Breast epithelium (tissue), 4 donors: ENCODE measurements at regions not wholly inside any gene's neighbourhood (a gene's known extent, or its start where the extent isn't known, plus 50 kb on each side); places are given as distances from the start of the nearest gene placed in this dataset.
"Not testable (repeated sequence)": the region's sequence is repeated elsewhere in the genome, so short reads cannot be mapped to it uniquely, and the experiment has no call there.

ENCODE experiments used
- DNase-seq, 2 donors: peaks; one replicate each; pipeline ENCODE4 v3.0.0-alpha.2; 2019; ENCODE audit warnings: low spot score in 2 of 2
- H3K27ac ChIP-seq, 2 donors: fragments of 200-600 bp; sonication (generic) in 1 of 2; one replicate each; pipeline ENCODE4 v1.5.1; 2016 to 2019; ENCODE audit warnings: mild to moderate bottlenecking in 1 of 2
- H3K27me3 ChIP-seq, 2 donors: fragments of 200-600 bp; sonication (generic) in 1 of 2; one replicate each; pipeline versions ENCODE4 v1.5.1 to v1.6.0; 2017 to 2019; ENCODE audit warnings: control low read depth in 1 of 2, mild to moderate bottlenecking in 1 of 2
- H3K36me3 ChIP-seq: fragments of 200-600 bp; one replicate; pipeline ENCODE4 v1.5.1; 2019
- H3K4me1 ChIP-seq, 2 donors: fragments of 200-600 bp; sonication (generic); one replicate each; pipeline ENCODE4 v1.5.1; 2016 to 2019; ENCODE audit warnings: control low read depth in 1 of 2
- H3K4me3 ChIP-seq, 3 donors: fragments of 200-600 bp; sonication (generic); 1 replicate in 2 of 3; 2 replicates in 1 of 3; pipeline ENCODE4 v1.5.1; 2016 to 2019; ENCODE audit warnings: mild to moderate bottlenecking in 3 of 3, moderate library complexity in 2 of 3
- H3K9me3 ChIP-seq, 2 donors: fragments of 200-600 bp; sonication (generic) in 1 of 2; one replicate each; pipeline ENCODE4 v1.5.1; 2016 to 2019; ENCODE audit warnings: control low read depth in 1 of 2
- CTCF ChIP-seq, 3 donors: fragments of 450-650 bp; IDR thresholded peaks; one replicate each; pipeline ENCODE4 v1.5.1; 2016 to 2017; ENCODE audit warnings: antibody characterized with exemption in 3 of 3, mild to moderate bottlenecking in 3 of 3, moderate library complexity in 3 of 3
- POLR2A ChIP-seq: fragments of 450-650 bp; IDR thresholded peaks from one replicate; pipeline ENCODE4 v1.6.1; 2016; ENCODE audit warnings: antibody characterized with exemption, mild to moderate bottlenecking, moderate library complexity
- POLR2AphosphoS5 ChIP-seq, 3 donors: sonication (generic); formaldehyde crosslinking; IDR thresholded peaks; one replicate each; pipeline ENCODE4 v1.6.1; 2017; ENCODE audit warnings: antibody characterized with exemption in 3 of 3
- intact Hi-C: fragments of 100-400 bp; cut with DNase I; formaldehyde crosslinking; loops from one replicate; pipeline ENCODE4 v1.15.1; 2023; ENCODE audit warnings: low total_unique reads

GRCh38 chr10:28909875-28910274, 232.6 kb downstream of the BAMBI start:
- Histone ChIP-seq H3K36me3 (no peaks in the 10 kb centered on the region), H3K4me1 (no peaks in the 10 kb centered on the region), H3K4me3 (no peak overlapping the region), H3K27ac (no peak overlapping the region), H3K9me3 (no peaks in the 10 kb centered on the region), H3K27me3 (no peaks in the 10 kb centered on the region)
- DNase-seq: no peak
- TF ChIP-seq CTCF (IDR thresholded peaks at IDR 0.05) (no peak), POLR2A (no peak), POLR2AphosphoS5 (IDR thresholded peaks at IDR 0.05) (no peak)
- intact Hi-C loops: no loop called here

- TF ChIP-seq CTCF (IDR thresholded peaks at IDR 0.05): no peak
- no peak for TF ChIP-seq POLR2AphosphoS5 (IDR thresholded peaks at IDR 0.05)
- TF ChIP-seq POLR2A: no peak
- Histone ChIP-seq H3K9me3 (no peaks in the 10 kb centered on the region), H3K4me3 (no peak overlapping the region), H3K4me1 (no peaks in the 10 kb centered on the region), H3K36me3 (no peaks in the 10 kb centered on the region), H3K27me3 (no peaks in the 10 kb centered on the region), H3K27ac (no peak overlapping the region)
- intact Hi-C loops: no loop called here
- no peak for DNase-seq
These were observed 233.6 kb downstream of the BAMBI start for GRCh38 chr10:28910956-28911355.

- intact Hi-C loops, DNase-seq, H3K4me3 ChIP-seq, H3K9me3 ChIP-seq, H3K36me3 ChIP-seq, H3K27me3 ChIP-seq, H3K27ac ChIP-seq, H3K4me1 ChIP-seq: not testable (repeated sequence)
These were observed 234.2 kb downstream of the BAMBI start for GRCh38 chr10:28911511-28911910.

GRCh38 chr10:28912017-28912783, 234.9 kb downstream of the BAMBI start:
- no peaks in the 10 kb centered on the region for H3K27me3 ChIP-seq
- H3K4me1 ChIP-seq: no peaks in the 10 kb centered on the region
- DNase-seq: no peak
- no peak overlapping the region for H3K27ac ChIP-seq
- H3K36me3 ChIP-seq: no peaks in the 10 kb centered on the region
- H3K9me3 ChIP-seq: no peaks in the 10 kb centered on the region
- H3K4me3 ChIP-seq: no peak overlapping the region
- TF ChIP-seq CTCF (IDR thresholded peaks at IDR 0.05) (no peak), POLR2AphosphoS5 (IDR thresholded peaks at IDR 0.05) (no peak), POLR2A (no peak)
- intact Hi-C loops: no loop called here

GRCh38 chr10:28913436-28914237, 236.3 kb downstream of the BAMBI start:
- Histone ChIP-seq H3K36me3 (no peaks in the 10 kb centered on the region), H3K4me3 (no peak overlapping the region), H3K27me3 (no peaks in the 10 kb centered on the region), H3K27ac (no peak overlapping the region), H3K4me1 (no peaks in the 10 kb centered on the region), H3K9me3 (no peaks in the 10 kb centered on the region)
- no peak for DNase-seq
- TF ChIP-seq CTCF (IDR thresholded peaks at IDR 0.05) (no peak), POLR2A (no peak), POLR2AphosphoS5 (IDR thresholded peaks at IDR 0.05) (no peak)
- intact Hi-C loops: no loop called here
